ENCODE measurements at regions not wholly inside any gene's neighbourhood (a gene's known extent, or its start where the extent isn't known, plus 50 kb on each side); places are given as distances from the start of the nearest gene placed in this dataset.

DNA sequence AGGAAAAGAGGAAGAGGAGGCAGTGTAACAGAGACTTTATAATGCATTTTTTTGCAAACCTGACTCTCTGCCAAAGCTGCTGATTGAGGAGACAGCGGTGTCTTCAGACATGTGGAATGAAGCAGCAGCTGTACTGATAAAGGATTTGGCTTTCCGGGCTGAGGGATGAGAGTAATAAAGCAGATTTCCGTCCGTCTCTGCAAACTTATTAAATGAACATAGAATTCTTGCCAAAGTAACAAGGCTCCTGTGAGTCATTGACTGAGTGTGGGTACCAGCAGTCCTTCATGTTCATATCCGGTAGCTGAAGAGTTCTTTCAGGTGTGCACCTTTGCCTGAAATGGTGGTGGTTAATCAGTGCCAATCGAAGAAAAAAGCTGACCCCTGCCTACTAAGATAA is 112.6 kb downstream of the LIG4 start:
- H3K79me2 ChIP-seq (ENCODE audit: insufficient read depth, low read length): no peaks in the 10 kb centered on the region
- TF ChIP-seq EZH2phosphoT487 (conservative IDR thresholded peaks at IDR 0.05; ENCODE audit: low read length): no peak
- TF ChIP-seq, protein P1, sequence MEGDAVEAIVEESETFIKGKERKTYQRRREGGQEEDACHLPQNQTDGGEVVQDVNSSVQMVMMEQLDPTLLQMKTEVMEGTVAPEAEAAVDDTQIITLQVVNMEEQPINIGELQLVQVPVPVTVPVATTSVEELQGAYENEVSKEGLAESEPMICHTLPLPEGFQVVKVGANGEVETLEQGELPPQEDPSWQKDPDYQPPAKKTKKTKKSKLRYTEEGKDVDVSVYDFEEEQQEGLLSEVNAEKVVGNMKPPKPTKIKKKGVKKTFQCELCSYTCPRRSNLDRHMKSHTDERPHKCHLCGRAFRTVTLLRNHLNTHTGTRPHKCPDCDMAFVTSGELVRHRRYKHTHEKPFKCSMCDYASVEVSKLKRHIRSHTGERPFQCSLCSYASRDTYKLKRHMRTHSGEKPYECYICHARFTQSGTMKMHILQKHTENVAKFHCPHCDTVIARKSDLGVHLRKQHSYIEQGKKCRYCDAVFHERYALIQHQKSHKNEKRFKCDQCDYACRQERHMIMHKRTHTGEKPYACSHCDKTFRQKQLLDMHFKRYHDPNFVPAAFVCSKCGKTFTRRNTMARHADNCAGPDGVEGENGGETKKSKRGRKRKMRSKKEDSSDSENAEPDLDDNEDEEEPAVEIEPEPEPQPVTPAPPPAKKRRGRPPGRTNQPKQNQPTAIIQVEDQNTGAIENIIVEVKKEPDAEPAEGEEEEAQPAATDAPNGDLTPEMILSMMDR (IDR thresholded peaks at IDR 0.05; ENCODE audit: insufficient read depth, low read length, poor library complexity, severe bottlenecking): no peak
- no peaks in the 10 kb centered on the region for H3K9me3 ChIP-seq (ENCODE audit: insufficient read depth, low read length)
- H3F3A ChIP-seq (ENCODE audit: insufficient read depth): no peaks in the 10 kb centered on the region
- H4K20me1 ChIP-seq (ENCODE audit: low read depth, low read length): no peaks in the 10 kb centered on the region
- no peak overlapping the region for H3K4me2 ChIP-seq (ENCODE audit: low read depth, low read length, poor library complexity, severe bottlenecking)
- H2AFZ ChIP-seq (ENCODE audit: low read depth, low read length, severe bottlenecking): no peak overlapping the region
- no peak overlapping the region for H3K9ac ChIP-seq (ENCODE audit: low read length)
- H3K27me3 ChIP-seq (ENCODE audit: low read length): no peaks in the 10 kb centered on the region
- H3K27ac ChIP-seq (ENCODE audit: low read depth, low read length): no peak overlapping the region
- no peaks in the 10 kb centered on the region for H3K9me2 ChIP-seq (replicated peaks; ENCODE audit: insufficient read depth, low read length)
- no peaks in the 10 kb centered on the region for H3K36me3 ChIP-seq (ENCODE audit: low read length)
- H3K4me3 ChIP-seq (ENCODE audit: insufficient read depth, low read length, poor library complexity, severe bottlenecking): no peak overlapping the region

DNA sequence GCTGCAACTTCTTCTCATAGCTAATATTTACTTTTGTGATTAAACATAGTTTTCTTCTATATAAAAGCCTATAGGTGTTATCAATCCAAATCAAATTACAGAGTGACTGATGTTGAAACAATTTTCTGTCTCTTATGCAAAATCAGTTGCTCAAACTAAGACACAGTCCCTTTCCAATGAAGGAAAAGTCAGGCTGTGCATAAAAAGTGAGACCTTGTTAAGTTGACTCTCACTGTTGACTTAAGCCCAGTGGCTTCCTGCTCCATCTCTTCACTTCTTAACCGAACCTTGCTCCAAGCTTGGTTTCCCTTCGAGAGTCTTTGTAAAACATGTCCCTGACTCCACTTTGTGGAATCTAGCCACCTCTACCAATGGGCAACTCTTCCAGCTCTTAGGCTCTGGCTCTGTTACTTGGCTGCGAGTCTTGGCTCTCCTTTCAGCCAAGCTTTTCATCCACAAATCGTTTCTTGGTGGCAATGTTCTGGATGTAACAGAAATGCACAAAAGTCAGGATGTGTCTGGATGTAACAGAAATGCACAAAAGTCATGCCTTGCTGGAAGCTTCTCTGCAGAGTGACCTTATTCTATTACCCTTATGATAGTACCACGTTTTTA is 118.9 kb downstream of the LIG4 start:
- Histone ChIP-seq H3K27ac (ENCODE audit: low read depth, low read length) (no peak overlapping the region), H3K79me2 (ENCODE audit: insufficient read depth, low read length) (no peaks in the 10 kb centered on the region)
- TF ChIP-seq, protein P1 (IDR thresholded peaks at IDR 0.05; ENCODE audit: insufficient read depth, low read length, poor library complexity, severe bottlenecking): no peak

DNA sequence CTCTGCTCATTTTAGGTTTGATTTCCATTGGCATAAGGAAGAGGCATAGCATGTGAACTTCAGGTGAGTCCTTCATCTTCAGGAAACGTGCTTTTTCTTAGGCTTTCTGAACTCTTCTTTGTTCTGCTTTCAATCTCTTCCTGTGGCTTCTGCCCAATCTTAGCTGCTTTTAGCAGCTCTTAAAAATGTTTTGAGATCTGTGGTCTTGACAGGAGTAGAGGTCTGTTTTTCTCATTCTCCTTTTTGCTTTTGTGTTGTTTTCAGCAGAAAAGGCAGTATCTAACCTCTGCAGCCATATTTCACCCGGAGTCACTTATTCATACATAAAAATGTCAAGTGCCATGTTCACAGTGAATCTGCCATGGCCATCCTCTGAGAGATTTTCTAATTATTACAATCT is 120.3 kb downstream of the LIG4 start:
- Histone ChIP-seq H3K36me3 (ENCODE audit: low read length) (no peaks in the 10 kb centered on the region), H3K4me3 (ENCODE audit: insufficient read depth, low read length, poor library complexity, severe bottlenecking) (no peak overlapping the region), H4K20me1 (ENCODE audit: low read depth, low read length) (no peaks in the 10 kb centered on the region), H3K9me2 (replicated peaks; ENCODE audit: insufficient read depth, low read length) (no peaks in the 10 kb centered on the region), H3K27me3 (ENCODE audit: low read length) (no peaks in the 10 kb centered on the region), H3K9ac (ENCODE audit: low read length) (no peak overlapping the region), H3K27ac (ENCODE audit: low read depth, low read length) (no peak overlapping the region), H3K9me3 (ENCODE audit: insufficient read depth, low read length) (no peaks in the 10 kb centered on the region), H3K79me2 (ENCODE audit: insufficient read depth, low read length) (no peaks in the 10 kb centered on the region), H2AFZ (ENCODE audit: low read depth, low read length, severe bottlenecking) (no peak overlapping the region), H3F3A (ENCODE audit: insufficient read depth) (no peaks in the 10 kb centered on the region), H3K4me2 (ENCODE audit: low read depth, low read length, poor library complexity, severe bottlenecking) (no peak overlapping the region)
- TF ChIP-seq, protein P1 (IDR thresholded peaks at IDR 0.05; ENCODE audit: insufficient read depth, low read length, poor library complexity, severe bottlenecking): no peak
- no peak for TF ChIP-seq EZH2phosphoT487 (conservative IDR thresholded peaks at IDR 0.05; ENCODE audit: low read length)

More for the DNA sequence above, 118.9 kb downstream of the LIG4 start:
- Histone ChIP-seq H3F3A (ENCODE audit: insufficient read depth) (no peaks in the 10 kb centered on the region), H3K9me2 (replicated peaks; ENCODE audit: insufficient read depth, low read length) (no peaks in the 10 kb centered on the region), H3K4me3 (ENCODE audit: insufficient read depth, low read length, poor library complexity, severe bottlenecking) (no peak overlapping the region), H2AFZ (ENCODE audit: low read depth, low read length, severe bottlenecking) (no peak overlapping the region), H3K36me3 (ENCODE audit: low read length) (no peaks in the 10 kb centered on the region), H3K9ac (ENCODE audit: low read length) (no peak overlapping the region), H3K4me2 (ENCODE audit: low read depth, low read length, poor library complexity, severe bottlenecking) (no peak overlapping the region), H4K20me1 (ENCODE audit: low read depth, low read length) (no peaks in the 10 kb centered on the region), H3K27me3 (ENCODE audit: low read length) (no peaks in the 10 kb centered on the region), H3K9me3 (ENCODE audit: insufficient read depth, low read length) (no peaks in the 10 kb centered on the region)

Data from SU-DHL-6 (cell line).